ENCODE measurements at regions not wholly inside any gene's neighbourhood (a gene's known extent, or its start where the extent isn't known, plus 50 kb on each side); places are given as distances from the start of the nearest gene placed in this dataset.

DNA sequence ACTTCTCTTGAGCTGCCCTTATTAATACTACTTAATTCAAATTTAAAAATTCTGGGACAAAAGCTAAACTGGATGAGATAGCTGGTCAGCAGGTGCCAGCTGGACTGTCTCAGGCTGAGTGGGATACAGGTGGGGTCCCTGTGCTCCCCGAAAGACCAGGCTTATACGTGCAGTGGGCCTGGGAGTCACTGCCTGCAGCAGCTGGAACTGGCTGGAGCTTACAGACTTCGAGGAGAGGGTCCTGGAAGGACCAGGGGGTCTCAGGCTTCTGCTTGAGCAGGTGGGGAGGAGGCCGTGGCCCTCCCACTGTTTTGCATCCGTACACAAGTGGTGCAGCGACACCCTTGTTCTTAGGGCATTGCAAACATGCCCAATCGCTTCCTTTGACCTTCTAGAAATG, 203.7 kb downstream of the GLRX3 start:
- H4K8ac ChIP-seq (replicated peaks; ENCODE audit: insufficient read length, low read depth, low read length) = no peak overlapping the region
- no peak overlapping the region for H3K27ac ChIP-seq (ENCODE audit: insufficient read length, low read depth, low read length)
- H3K23me2 ChIP-seq (ENCODE audit: insufficient read length, low read depth, low read length, poor library complexity, severe bottlenecking) = no peaks in the 10 kb centered on the region
- H2BK15ac ChIP-seq (ENCODE audit: low read depth, low read length) = no peak overlapping the region
- no peak overlapping the region for H3K56ac ChIP-seq (ENCODE audit: insufficient read length, low read depth, low read length)
- H2AFZ ChIP-seq (ENCODE audit: low read length) = no peak overlapping the region
- Mint-ChIP-seq H3K27ac (no peak overlapping the region), H3K9me3 (peaks cover 0 to 3% of the 10 kb centered on the region in 2 experiments; a peak in 1 of 5 replicates), H3K36me3 (ENCODE audit: insufficient read depth in 1 of 3, low read depth in 3 of 3) (no peaks in the 10 kb centered on the region), H3K4me3 (no peak overlapping the region), H3K4me1 (peaks cover 2 to 4% of the 10 kb centered on the region in 2 experiments; a peak in 1 of 4 replicates), H3K27me3 (ENCODE audit: low read depth) (peaks cover 13% of the 10 kb centered on the region)
- no peak overlapping the region for H2BK20ac ChIP-seq (ENCODE audit: low read depth, low read length, poor library complexity, severe bottlenecking)
- no peak overlapping the region for H2AK5ac ChIP-seq (ENCODE audit: insufficient read length, low read length)
- H2BK120ac ChIP-seq (ENCODE audit: low read depth, low read length, poor library complexity, severe bottlenecking) = no peak overlapping the region
- no peak overlapping the region for H3K18ac ChIP-seq (ENCODE audit: insufficient read length, low read depth, low read length)
- no peaks in the 10 kb centered on the region for H3K27me3 ChIP-seq (ENCODE audit: insufficient read depth, low read length)
- H3K79me1 ChIP-seq (ENCODE audit: insufficient read depth, low read depth, low read length, poor library complexity, severe bottlenecking) = no peaks in the 10 kb centered on the region
- H3K9ac ChIP-seq (ENCODE audit: extremely low read depth, insufficient read length, low read length) = no peak overlapping the region
- H3K23ac ChIP-seq (ENCODE audit: insufficient read length, low read depth, low read length) = no peak overlapping the region
- H3K4me2 ChIP-seq (ENCODE audit: insufficient read depth, insufficient read length, low read length) = no peak overlapping the region
- H3K14ac ChIP-seq (ENCODE audit: insufficient read depth, low read length) = no peak overlapping the region
- TF ChIP-seq, protein P1, sequence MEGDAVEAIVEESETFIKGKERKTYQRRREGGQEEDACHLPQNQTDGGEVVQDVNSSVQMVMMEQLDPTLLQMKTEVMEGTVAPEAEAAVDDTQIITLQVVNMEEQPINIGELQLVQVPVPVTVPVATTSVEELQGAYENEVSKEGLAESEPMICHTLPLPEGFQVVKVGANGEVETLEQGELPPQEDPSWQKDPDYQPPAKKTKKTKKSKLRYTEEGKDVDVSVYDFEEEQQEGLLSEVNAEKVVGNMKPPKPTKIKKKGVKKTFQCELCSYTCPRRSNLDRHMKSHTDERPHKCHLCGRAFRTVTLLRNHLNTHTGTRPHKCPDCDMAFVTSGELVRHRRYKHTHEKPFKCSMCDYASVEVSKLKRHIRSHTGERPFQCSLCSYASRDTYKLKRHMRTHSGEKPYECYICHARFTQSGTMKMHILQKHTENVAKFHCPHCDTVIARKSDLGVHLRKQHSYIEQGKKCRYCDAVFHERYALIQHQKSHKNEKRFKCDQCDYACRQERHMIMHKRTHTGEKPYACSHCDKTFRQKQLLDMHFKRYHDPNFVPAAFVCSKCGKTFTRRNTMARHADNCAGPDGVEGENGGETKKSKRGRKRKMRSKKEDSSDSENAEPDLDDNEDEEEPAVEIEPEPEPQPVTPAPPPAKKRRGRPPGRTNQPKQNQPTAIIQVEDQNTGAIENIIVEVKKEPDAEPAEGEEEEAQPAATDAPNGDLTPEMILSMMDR (conservative IDR thresholded peaks at IDR 0.05) = no peak
- H3K9me3 ChIP-seq (ENCODE audit: control insufficient read depth, low read depth, low read length) = no peaks in the 10 kb centered on the region
- no peak overlapping the region for H4K91ac ChIP-seq (ENCODE audit: insufficient read length, low read depth, low read length)
- H4K20me1 ChIP-seq (ENCODE audit: control insufficient read depth, insufficient read depth, insufficient read length) = no peaks in the 10 kb centered on the region
- H3K79me2 ChIP-seq (ENCODE audit: insufficient read depth, low read length) = no peaks in the 10 kb centered on the region
- DNase-seq = no peak
- H3K4ac ChIP-seq (ENCODE audit: low read depth, low read length) = no peak overlapping the region
- H3K4me1 ChIP-seq (ENCODE audit: insufficient read depth, low read length) = no peaks in the 10 kb centered on the region
- H2BK12ac ChIP-seq (ENCODE audit: insufficient read length, low read depth, low read length) = no peak overlapping the region
- no peak overlapping the region for H2BK5ac ChIP-seq (ENCODE audit: insufficient read length, low read length)
- no CpG with 5 or more reads among the region's 7 CpGs for WGBS (ENCODE audit: extremely low coverage, insufficient read length, low lambda C conversion rate)
- no peak overlapping the region for H3T11ph ChIP-seq (ENCODE audit: low read length)
- H4K5ac ChIP-seq (ENCODE audit: insufficient read length, low read depth, low read length) = no peak overlapping the region

Data from H9 (cell line).